Fibroblast of skin of left quadriceps (primary cell): ENCODE measurements at regions not wholly inside any gene's neighbourhood (a gene's known extent, or its start where the extent isn't known, plus 50 kb on each side); places are given as distances from the start of the nearest gene placed in this dataset.
"Not testable (repeated sequence)": the region's sequence is repeated elsewhere in the genome, so short reads cannot be mapped to it uniquely, and the experiment has no call there.

Experiments
- DNase-seq, 2 experiments: peaks; one replicate each; pipeline ENCODE4 v3.0.0-alpha.2; 2013; ENCODE audit warnings: low read depth in 2 of 2

DNA sequence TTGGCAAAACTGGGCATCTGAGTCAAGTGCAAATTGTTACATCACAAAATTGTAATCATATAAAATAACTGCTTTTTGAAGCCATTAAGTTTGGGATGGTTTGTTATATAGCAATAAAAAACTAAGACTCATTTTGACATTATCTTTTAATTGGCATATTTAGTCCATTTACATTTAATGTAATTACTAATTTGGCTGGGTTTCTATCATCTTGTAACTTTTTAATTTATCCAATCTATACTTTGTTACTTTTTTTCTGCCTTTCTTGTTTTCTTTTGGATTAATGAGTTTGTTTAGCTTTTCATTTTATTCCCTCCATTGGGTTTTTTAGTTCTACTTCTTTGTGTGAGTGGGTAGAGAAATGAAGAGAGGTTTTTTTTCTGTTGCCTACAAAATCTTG is 76.3 kb downstream of the DRAM2 start:
- DNase-seq: no peak

DNA sequence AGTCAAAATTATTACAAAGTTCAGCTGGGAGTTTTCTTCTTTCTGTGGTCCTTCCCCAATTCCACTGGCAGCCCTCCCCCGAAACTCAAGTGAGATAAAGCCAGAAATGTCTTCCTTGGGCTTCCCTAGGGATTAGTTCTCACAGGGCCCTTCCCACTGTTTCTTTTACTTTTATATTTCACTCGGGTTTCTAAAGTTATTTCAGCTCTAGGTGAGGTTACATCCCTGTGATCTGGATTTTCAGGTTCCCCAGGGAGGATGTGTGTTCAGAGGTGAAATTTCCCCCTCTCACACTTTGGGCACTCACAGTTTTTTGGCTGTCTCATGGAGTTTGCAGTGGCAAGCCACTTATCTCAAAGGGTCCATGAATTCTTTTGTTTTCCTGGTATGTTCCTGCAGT is 77.3 kb downstream of the DRAM2 start:
- no peak for DNase-seq

GRCh38 chr1:111062081-111062480 is 77.8 kb downstream of the DRAM2 start:
- no peak for DNase-seq

- no peak for DNase-seq
Measured at GRCh38 chr1:111054656-111055055, 85.2 kb downstream of the DRAM2 start.

- no peak for DNase-seq
Measured at GRCh38 chr1:111052246-111052645, 87.6 kb downstream of the DRAM2 start.

DNA sequence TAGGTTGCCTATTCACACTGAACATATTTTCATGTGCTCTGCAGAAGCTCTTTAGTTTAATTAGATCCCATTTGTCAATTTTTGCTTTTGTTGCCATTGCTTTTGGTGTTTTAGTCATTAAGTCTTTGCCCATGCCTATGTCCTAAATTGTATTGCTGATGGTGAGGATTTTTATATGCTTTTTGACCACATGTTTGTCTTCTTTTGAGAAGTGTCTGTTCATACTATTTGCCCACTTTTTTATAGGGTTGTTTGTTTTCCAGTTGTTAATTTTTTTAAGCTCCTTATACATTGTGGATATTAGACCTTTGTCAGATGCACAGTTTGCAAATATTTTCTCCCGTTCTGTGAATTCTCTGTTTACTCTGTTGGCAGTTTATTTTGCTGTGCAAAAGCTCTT is 84.5 kb upstream of the LRIF1 start:
- DNase-seq: not testable (repeated sequence)

DNA sequence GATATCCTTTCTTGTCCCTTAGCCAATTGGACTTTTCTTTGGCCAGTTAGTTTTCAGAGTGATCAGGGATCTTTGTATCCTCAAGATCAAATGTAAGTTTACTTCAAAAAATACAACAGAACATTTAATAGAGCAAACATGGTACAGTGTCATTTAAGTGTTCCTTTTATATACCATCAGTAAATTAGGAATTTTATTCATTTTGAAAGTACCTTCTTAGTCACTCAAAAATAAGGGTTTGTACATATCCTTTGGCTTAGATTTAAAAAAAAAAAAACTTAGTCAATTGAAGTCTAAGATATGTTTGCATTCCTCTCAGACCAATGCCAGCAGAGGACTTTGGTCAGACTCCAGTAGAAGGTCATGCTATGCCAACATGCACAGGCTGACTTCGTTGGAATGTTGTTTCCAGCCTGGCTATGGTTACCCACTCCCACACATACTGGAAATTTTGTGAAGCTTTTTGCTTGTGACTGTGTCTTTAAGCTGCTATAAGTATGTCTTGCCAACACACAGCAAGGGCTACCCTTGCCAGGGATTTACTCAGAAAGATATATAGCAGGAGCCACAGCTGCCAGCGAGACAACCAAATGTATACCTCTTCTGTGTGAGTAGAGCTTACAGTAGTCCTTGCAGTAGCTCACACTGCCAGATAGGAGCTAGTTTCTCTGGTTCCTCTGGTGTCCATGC is 81.5 kb upstream of the LRIF1 start:
- DNase-seq: no peak

DNA sequence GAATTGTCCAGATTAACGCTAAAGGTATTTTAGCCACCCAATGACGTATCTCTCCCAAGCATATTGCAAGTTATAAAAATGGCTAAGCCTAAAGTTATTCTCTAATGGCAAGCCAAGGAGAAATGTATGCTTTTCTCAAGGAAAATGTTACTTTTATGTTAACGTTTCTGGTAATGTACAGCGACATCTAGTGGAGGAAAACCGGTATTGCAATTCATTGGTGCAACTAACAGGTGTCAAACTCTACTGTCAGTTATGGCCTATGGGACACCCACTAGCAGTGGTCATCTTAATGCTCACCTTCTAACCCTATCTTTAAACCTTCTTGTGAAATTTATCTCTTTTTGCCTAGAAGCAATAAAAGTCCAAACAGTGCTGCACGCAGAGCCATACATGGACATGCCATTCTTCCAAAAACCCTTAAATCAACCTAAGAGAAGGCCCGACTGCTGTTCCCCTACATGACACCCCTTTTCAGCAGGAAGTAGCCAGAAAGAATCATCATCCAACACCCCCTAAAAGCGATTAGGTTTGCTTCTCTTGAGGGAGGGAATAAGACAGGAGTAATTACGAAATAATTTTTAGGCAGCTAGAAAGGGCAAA is 68.7 kb upstream of the LRIF1 start:
- peak in 1 of 2 experiments; percentile 0 for DNase-seq

DNA sequence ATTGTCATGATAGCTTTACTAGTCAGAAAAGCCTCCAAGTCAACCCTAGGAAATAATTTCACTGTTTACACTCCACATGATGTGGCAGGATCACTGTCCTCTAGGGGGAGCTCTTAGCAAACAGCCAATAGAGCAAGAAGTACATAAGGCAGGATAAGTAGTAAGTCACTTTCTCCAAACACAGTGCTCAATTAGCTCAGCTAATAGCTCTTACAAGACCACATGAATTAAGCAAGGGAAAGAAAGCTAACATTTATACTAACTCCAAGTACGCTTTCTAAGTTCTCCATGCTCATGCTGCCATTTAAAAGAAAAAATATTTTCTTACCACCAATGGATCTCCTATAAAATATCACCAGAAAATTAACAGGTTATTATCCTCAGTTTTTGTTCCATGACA is 66.9 kb upstream of the LRIF1 start:
- DNase-seq: peak; percentile 1 to 7

GRCh38 chr1:111025109-111025508 is 61.4 kb upstream of the LRIF1 start:
- DNase-seq: no peak

DNA sequence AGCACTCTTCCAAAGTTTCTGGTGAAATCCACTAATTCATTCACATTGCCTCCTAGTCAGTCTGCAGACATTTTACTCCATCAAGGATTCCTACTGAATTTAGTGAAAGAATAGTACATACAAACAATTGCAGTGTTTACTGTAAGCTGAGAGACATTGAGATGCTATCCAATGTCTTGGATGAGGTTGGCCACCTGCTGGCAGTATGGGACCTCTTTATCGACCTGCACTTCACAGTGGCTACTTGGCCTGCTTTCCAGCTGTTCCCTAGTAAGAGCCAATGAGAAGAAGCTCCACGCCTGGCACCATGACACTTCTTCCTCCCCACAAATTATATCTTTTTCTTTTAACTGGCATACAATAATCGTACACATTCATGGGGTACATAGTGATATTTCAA is 51.5 kb upstream of the LRIF1 start:
- DNase-seq: no peak
